HCT116 (cell line): ENCODE measurements at regions not wholly inside any gene's neighbourhood (a gene's known extent, or its start where the extent isn't known, plus 50 kb on each side); places are given as distances from the start of the nearest gene placed in this dataset.
"Not testable (repeated sequence)": the region's sequence is repeated elsewhere in the genome, so short reads cannot be mapped to it uniquely, and the experiment has no call there.

Source experiments
- CTCF ChIP-seq, 3 experiments: fragments of 200-600 bp in 1 of 3; sonication (generic) in 1 of 3; IDR thresholded peaks in 2 of 3; conservative IDR thresholded peaks in 1 of 3; 2 replicates each; pipeline ENCODE4 v1.5.1; 2012 to 2017; ENCODE audit warnings: low read depth in 2 of 3, low read length in 2 of 3, antibody characterized with exemption in 1 of 3, borderline replicate concordance in 1 of 3, control low read depth in 1 of 3, mild to moderate bottlenecking in 1 of 3, mixed read lengths in 1 of 3, mixed run types in 1 of 3, moderate library complexity in 1 of 3; ENCODE audit not compliant: insufficient read depth in 1 of 3
- EZH2phosphoT487 ChIP-seq: fragments of 200-600 bp; IDR thresholded peaks from 2 replicates; pipeline ENCODE4 v1.6.1; 2018; ENCODE audit warnings: antibody characterized with exemption, borderline replicate concordance
- POLR2A ChIP-seq: IDR thresholded peaks from 2 replicates; pipeline ENCODE4 v1.7.0; 2011; ENCODE audit warnings: borderline replicate concordance; ENCODE audit not compliant: insufficient read depth, insufficient read length; ENCODE audit errors: extremely low read depth
- TCF7L2 ChIP-seq: IDR thresholded peaks from 2 replicates; pipeline ENCODE4 v1.7.0; 2011; ENCODE audit warnings: borderline replicate concordance, inconsistent platforms; ENCODE audit not compliant: insufficient read depth, insufficient read length; ENCODE audit errors: extremely low read depth

DNA sequence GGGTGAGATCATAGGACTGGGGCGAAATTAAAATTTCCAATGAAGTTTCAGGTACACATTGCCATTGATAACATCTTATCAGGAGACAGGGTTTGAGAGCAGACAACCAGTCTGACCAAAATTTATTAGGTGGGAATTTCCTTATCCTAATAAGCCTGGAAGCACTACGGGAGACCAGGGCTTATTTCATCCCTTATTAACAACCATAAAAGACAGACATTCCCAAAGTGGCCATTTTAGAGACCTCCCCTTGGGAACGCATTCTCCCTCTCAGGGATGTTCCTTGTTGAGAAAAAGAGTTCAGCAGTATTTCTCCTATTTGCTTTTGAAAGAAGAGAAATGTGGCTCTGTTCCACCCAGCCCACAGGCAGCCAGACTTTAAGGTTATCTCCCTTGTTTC is 182.4 kb upstream of the SMLR1 start:
- not testable (repeated sequence) for TF ChIP-seq EZH2phosphoT487; POLR2A; TCF7L2; CTCF (IDR thresholded peaks at IDR 0.05 in 2 of 3, conservative IDR thresholded peaks at IDR 0.05 in 1 of 3; ENCODE audit: borderline replicate concordance in 1 of 3, insufficient read depth in 1 of 3, low read depth in 2 of 3, low read length in 2 of 3)
